MM.1S (cell line): ENCODE measurements at regions not wholly inside any gene's neighbourhood (a gene's known extent, or its start where the extent isn't known, plus 50 kb on each side); places are given as distances from the start of the nearest gene placed in this dataset.

Experiments used
- DNase-seq: peaks from one replicate; pipeline ENCODE4 v3.0.0-alpha.2; 2015
- H2AFZ ChIP-seq: fragments of 300-600 bp; sonication (generic); 2 replicates; pipeline ENCODE4 v1.6.0; 2016; ENCODE audit warnings: antibody characterized with exemption, low read length
- H3F3A ChIP-seq: fragments of 300-600 bp; sonication (generic); 2 replicates; pipeline ENCODE4 v1.6.1; 2016; ENCODE audit warnings: mild to moderate bottlenecking, antibody characterized with exemption, low read length, moderate library complexity, mixed read lengths; ENCODE audit not compliant: insufficient read depth
- H3K27ac ChIP-seq: fragments of 300-600 bp; sonication (generic); 2 replicates; pipeline ENCODE4 v1.5.1; 2016; ENCODE audit warnings: mild to moderate bottlenecking, low read length
- H3K27me3 ChIP-seq: fragments of 300-600 bp; sonication (generic); replicated peaks from 2 replicates; pipeline ENCODE4 v1.6.0; 2016; ENCODE audit warnings: low read length; ENCODE audit not compliant: insufficient read depth
- H3K36me3 ChIP-seq: fragments of 300-600 bp; sonication (generic); replicated peaks from 2 replicates; pipeline ENCODE4 v1.6.1; 2016; ENCODE audit warnings: mild to moderate bottlenecking, low read length, mixed read lengths; ENCODE audit not compliant: insufficient read depth
- H3K4me1 ChIP-seq: fragments of 300-600 bp; sonication (generic); 2 replicates; pipeline ENCODE4 v1.6.1; 2016; ENCODE audit warnings: low read length, mixed read lengths
- H3K4me2 ChIP-seq: fragments of 300-600 bp; sonication (generic); 2 replicates; pipeline ENCODE4 v1.6.0; 2016; ENCODE audit warnings: low read depth, low read length
- H3K4me3 ChIP-seq: fragments of 300-600 bp; sonication (generic); 2 replicates; pipeline ENCODE4 v1.5.1; 2016; ENCODE audit warnings: low read length, mixed read lengths
- H3K79me2 ChIP-seq: fragments of 300-600 bp; sonication (generic); 2 replicates; pipeline ENCODE4 v1.6.1; 2016; ENCODE audit warnings: mixed run types, low read length, mixed read lengths
- H3K9ac ChIP-seq: fragments of 300-600 bp; sonication (generic); 2 replicates; pipeline ENCODE4 v1.6.1; 2016; ENCODE audit warnings: low read length, mixed read lengths
- H3K9me2 ChIP-seq: fragments of 300-600 bp; sonication (generic); replicated peaks from 2 replicates; pipeline ENCODE4 v1.6.1; 2016; ENCODE audit warnings: mild to moderate bottlenecking, low read length, mixed read lengths; ENCODE audit not compliant: insufficient read depth
- H3K9me3 ChIP-seq: fragments of 300-600 bp; sonication (generic); replicated peaks from 2 replicates; pipeline ENCODE4 v1.6.1; 2016; ENCODE audit warnings: mild to moderate bottlenecking, low read length, mixed read lengths; ENCODE audit not compliant: insufficient read depth
- H4K20me1 ChIP-seq: fragments of 300-600 bp; sonication (generic); 2 replicates; pipeline ENCODE4 v1.6.1; 2016; ENCODE audit warnings: mild to moderate bottlenecking, low read length, moderate library complexity, mixed read lengths; ENCODE audit not compliant: insufficient read depth
- CTCF ChIP-seq: fragments of 300-600 bp; sonication (generic); IDR thresholded peaks from 2 replicates; pipeline ENCODE4 v1.5.1; 2016; ENCODE audit warnings: antibody characterized with exemption, low read length, mixed read lengths
- EZH2 ChIP-seq: fragments of 300-600 bp; sonication (generic); optimal IDR thresholded peaks from 2 replicates; pipeline ENCODE3; 2017; ENCODE audit warnings: low read depth, mild to moderate bottlenecking, antibody characterized with exemption, low read length, mixed read lengths
- EZH2phosphoT487 ChIP-seq: fragments of 300-600 bp; sonication (generic); IDR thresholded peaks from 2 replicates; pipeline ENCODE4 v1.6.1; 2018; ENCODE audit warnings: antibody characterized with exemption, low read length

- Histone ChIP-seq H3K4me2 (peak overlapping the region; percentile 89; the same call in 1 of the 2 replicates), H3K27ac (no peak overlapping the region), H4K20me1 (peaks cover 21% of the 10 kb centered on the region), H3K4me1 (peaks cover 21% of the 10 kb centered on the region), H3F3A (no peaks in the 10 kb centered on the region), H3K9me3 (no peaks in the 10 kb centered on the region), H3K4me3 (no peak overlapping the region), H3K36me3 (peaks cover 9% of the 10 kb centered on the region; the same call in 1 of the 2 replicates), H3K9me2 (no peaks in the 10 kb centered on the region), H3K27me3 (no peaks in the 10 kb centered on the region), H2AFZ (peak overlapping the region; percentile 88), H3K79me2 (peaks cover 32% of the 10 kb centered on the region), H3K9ac (peak overlapping the region; percentile 60; the same call in 1 of the 2 replicates)
- DNase-seq: no peak
- TF ChIP-seq CTCF (no peak), EZH2phosphoT487 (no peak), EZH2 (no peak)
Observed at GRCh38 chr9:94164806-94165549, 80.7 kb downstream of the PTPDC1 start.

GRCh38 chr9:94165592-94166235, 81.5 kb downstream of the PTPDC1 start:
- peak overlapping the region; percentile 58 for H3K4me3 ChIP-seq
- TF ChIP-seq CTCF: no peak
- TF ChIP-seq EZH2: no peak
- no peak for TF ChIP-seq EZH2phosphoT487
- peaks cover 9% of the 10 kb centered on the region; the same call in 1 of the 2 replicates for H3K36me3 ChIP-seq
- H4K20me1 ChIP-seq: peaks cover 28% of the 10 kb centered on the region
- peak; percentile 98 for DNase-seq
- H2AFZ ChIP-seq: peak overlapping the region; percentile 88
- H3K9ac ChIP-seq: peak overlapping the region; percentile 60; the same call in 1 of the 2 replicates
- H3K4me1 ChIP-seq: peaks cover 22% of the 10 kb centered on the region
- H3K4me2 ChIP-seq: peak overlapping the region; percentile 89; the same call in 1 of the 2 replicates
- no peaks in the 10 kb centered on the region for H3K27me3 ChIP-seq
- H3K9me3 ChIP-seq: no peaks in the 10 kb centered on the region
- H3K9me2 ChIP-seq: no peaks in the 10 kb centered on the region
- peaks cover 39% of the 10 kb centered on the region for H3K79me2 ChIP-seq
- H3F3A ChIP-seq: 0 out of 2 replicates have a peak, but pooled peaks cover 2% of the 10 kb centered on the region
- H3K27ac ChIP-seq: no peak overlapping the region; the same call in 1 of the 2 replicates

GRCh38 chr9:94166236-94166975, 82.1 kb downstream of the PTPDC1 start:
- H2AFZ ChIP-seq: no peak overlapping the region
- DNase-seq: peak; percentile 99

More at GRCh38 chr9:94166236-94166975, 82.1 kb downstream of the PTPDC1 start:
- H4K20me1 ChIP-seq: peaks cover 34% of the 10 kb centered on the region
- H3K4me1 ChIP-seq: peaks cover 26% of the 10 kb centered on the region
- H3K4me2 ChIP-seq: no peak overlapping the region
- no peaks in the 10 kb centered on the region for H3K9me2 ChIP-seq
- peaks cover 46% of the 10 kb centered on the region for H3K79me2 ChIP-seq
- H3K9me3 ChIP-seq: no peaks in the 10 kb centered on the region
- peak overlapping the region; percentile 71 for H3K4me3 ChIP-seq
- H3K27me3 ChIP-seq: no peaks in the 10 kb centered on the region
- TF ChIP-seq EZH2: no peak
- no peak for TF ChIP-seq CTCF
- no peak for TF ChIP-seq EZH2phosphoT487
- H3F3A ChIP-seq: 0 out of 2 replicates have a peak, but pooled peaks cover 2% of the 10 kb centered on the region
- H3K36me3 ChIP-seq: peaks cover 9% of the 10 kb centered on the region; the same call in 1 of the 2 replicates
- peak overlapping the region; percentile 99 for H3K9ac ChIP-seq
- H3K27ac ChIP-seq: peak overlapping the region; percentile 88
